Ascending aorta (tissue), 2 donors: ENCODE measurements at regions not wholly inside any gene's neighbourhood (a gene's known extent, or its start where the extent isn't known, plus 50 kb on each side); places are given as distances from the start of the nearest gene placed in this dataset.

ENCODE experiments used
- DNase-seq, 2 donors: peaks; one replicate each; pipeline ENCODE4 v3.0.0-alpha.2; 2019; ENCODE audit warnings: low spot score in 2 of 2
- H3K27ac ChIP-seq, 2 donors: fragments of 200-600 bp; sonication (generic); one replicate each; pipeline ENCODE4 v1.5.1; 2016 to 2017; ENCODE audit warnings: mild to moderate bottlenecking in 1 of 2
- H3K27me3 ChIP-seq: fragments of 200-600 bp; sonication (generic); one replicate; pipeline ENCODE4 v1.5.1; 2017
- H3K36me3 ChIP-seq, 2 donors: fragments of 200-600 bp; sonication (generic); one replicate each; pipeline ENCODE4 v1.5.1; 2016
- H3K4me1 ChIP-seq, 2 donors: fragments of 200-600 bp; sonication (generic); one replicate each; pipeline ENCODE4 v1.5.1; 2016 to 2017; ENCODE audit warnings: mild to moderate bottlenecking in 1 of 2
- H3K4me3 ChIP-seq, 2 donors: fragments of 200-600 bp; sonication (generic); one replicate each; pipeline ENCODE4 v1.5.1; 2016 to 2017; ENCODE audit warnings: mild to moderate bottlenecking in 1 of 2
- H3K9me3 ChIP-seq, 2 donors: fragments of 200-600 bp; sonication (generic); one replicate each; pipeline ENCODE4 v1.5.1; 2016
- CTCF ChIP-seq, 3 experiments: fragments of 200-600 bp in 2 of 3; fragments of 450-650 bp in 1 of 3; sonication (generic) in 2 of 3; IDR thresholded peaks; one replicate each; pipeline ENCODE4 v1.5.1; 2016 to 2019; ENCODE audit warnings: antibody characterized with exemption in 3 of 3, mild to moderate bottlenecking in 1 of 3, moderate library complexity in 1 of 3
- intact Hi-C: fragments of 100-400 bp; cut with DNase I; formaldehyde crosslinking; loops from one replicate; pipeline ENCODE4 v1.15.1; 2023

- no peaks in the 10 kb centered on the region for H3K9me3 ChIP-seq
- H3K36me3 ChIP-seq: no peaks in the 10 kb centered on the region
- DNase-seq: no peak
- no peaks in the 10 kb centered on the region for H3K4me1 ChIP-seq
- no peak overlapping the region for H3K4me3 ChIP-seq
- H3K27me3 ChIP-seq: no peaks in the 10 kb centered on the region
- no peak for TF ChIP-seq CTCF (IDR thresholded peaks at IDR 0.05)
- H3K27ac ChIP-seq: no peak overlapping the region
- intact Hi-C loops: no loop called here
Observed at GRCh38 chrX:68918202-68918601, 89.4 kb downstream of the EFNB1 start.

GRCh38 chrX:68917799-68918198 lies 89.0 kb downstream of the EFNB1 start:
- no peak for TF ChIP-seq CTCF (IDR thresholded peaks at IDR 0.05)
- H3K9me3 ChIP-seq: no peaks in the 10 kb centered on the region
- no peak for DNase-seq
- intact Hi-C loops: no loop called here
- no peaks in the 10 kb centered on the region for H3K36me3 ChIP-seq
- no peaks in the 10 kb centered on the region for H3K4me1 ChIP-seq
- H3K27me3 ChIP-seq: no peaks in the 10 kb centered on the region
- no peak overlapping the region for H3K4me3 ChIP-seq
- H3K27ac ChIP-seq: no peak overlapping the region

- no peaks in the 10 kb centered on the region for H3K4me1 ChIP-seq
Observed at GRCh38 chrX:68916891-68917290, 88.1 kb downstream of the EFNB1 start.

DNA sequence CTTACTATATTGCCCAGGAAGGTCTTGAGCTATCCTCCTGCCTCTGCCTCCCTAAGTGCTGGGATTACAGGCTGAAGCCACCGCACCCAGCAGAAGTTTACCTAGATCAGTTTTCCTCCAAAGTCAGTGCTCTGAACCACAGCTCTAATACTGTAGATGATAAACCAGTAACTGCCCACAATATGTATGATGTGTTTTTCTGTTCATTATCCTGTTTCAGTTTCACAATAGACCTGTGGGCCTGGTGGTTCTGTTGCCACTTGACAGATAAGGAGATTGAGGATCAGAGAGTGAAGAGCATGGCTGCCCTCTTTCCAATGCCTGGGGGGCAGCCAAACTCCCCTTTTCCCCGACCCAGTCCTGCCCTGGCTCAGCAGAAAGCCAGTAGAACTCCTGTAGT lies 87.0 kb downstream of the EFNB1 start:
- intact Hi-C loops: no loop called here
- DNase-seq: no peak
- H3K4me1 ChIP-seq: no peaks in the 10 kb centered on the region
- no peak overlapping the region for H3K27ac ChIP-seq
- H3K9me3 ChIP-seq: no peaks in the 10 kb centered on the region
- no peaks in the 10 kb centered on the region for H3K36me3 ChIP-seq
- TF ChIP-seq CTCF (IDR thresholded peaks at IDR 0.05): no peak
- H3K4me3 ChIP-seq: no peak overlapping the region
- H3K27me3 ChIP-seq: no peaks in the 10 kb centered on the region

More at GRCh38 chrX:68916891-68917290, 88.1 kb downstream of the EFNB1 start:
- no peaks in the 10 kb centered on the region for H3K36me3 ChIP-seq
- no peak overlapping the region for H3K4me3 ChIP-seq
- no peaks in the 10 kb centered on the region for H3K27me3 ChIP-seq
- no peak overlapping the region for H3K27ac ChIP-seq
- H3K9me3 ChIP-seq: no peaks in the 10 kb centered on the region
- intact Hi-C loops: no loop called here
- no peak for TF ChIP-seq CTCF (IDR thresholded peaks at IDR 0.05)
- DNase-seq: no peak

GRCh38 chrX:68914479-68914946 lies 85.7 kb downstream of the EFNB1 start:
- Histone ChIP-seq H3K4me3 (no peak overlapping the region), H3K4me1 (no peaks in the 10 kb centered on the region), H3K27ac (no peak overlapping the region), H3K36me3 (no peaks in the 10 kb centered on the region), H3K9me3 (no peaks in the 10 kb centered on the region), H3K27me3 (no peaks in the 10 kb centered on the region)
- intact Hi-C loops: no loop called here
- DNase-seq: no peak
- TF ChIP-seq CTCF (IDR thresholded peaks at IDR 0.05): no peak

GRCh38 chrX:68913249-68913547 lies 84.4 kb downstream of the EFNB1 start:
- Histone ChIP-seq H3K9me3 (no peaks in the 10 kb centered on the region), H3K4me3 (no peak overlapping the region), H3K36me3 (no peaks in the 10 kb centered on the region), H3K27ac (no peak overlapping the region), H3K27me3 (no peaks in the 10 kb centered on the region), H3K4me1 (no peaks in the 10 kb centered on the region)
- intact Hi-C loops: no loop called here
- TF ChIP-seq CTCF (IDR thresholded peaks at IDR 0.05): no peak
- DNase-seq: no peak
